HG03103 (cell line): ENCODE measurements at regions not wholly inside any gene's neighbourhood (a gene's known extent, or its start where the extent isn't known, plus 50 kb on each side); places are given as distances from the start of the nearest gene placed in this dataset.

Experiments
- ATAC-seq: cut with Tn5 transposase; IDR thresholded peaks from one replicate; pipeline ENCODE4 v1.9.1; 2021; ENCODE audit warnings: low read depth; ENCODE audit not compliant: unreplicated experiment

DNA sequence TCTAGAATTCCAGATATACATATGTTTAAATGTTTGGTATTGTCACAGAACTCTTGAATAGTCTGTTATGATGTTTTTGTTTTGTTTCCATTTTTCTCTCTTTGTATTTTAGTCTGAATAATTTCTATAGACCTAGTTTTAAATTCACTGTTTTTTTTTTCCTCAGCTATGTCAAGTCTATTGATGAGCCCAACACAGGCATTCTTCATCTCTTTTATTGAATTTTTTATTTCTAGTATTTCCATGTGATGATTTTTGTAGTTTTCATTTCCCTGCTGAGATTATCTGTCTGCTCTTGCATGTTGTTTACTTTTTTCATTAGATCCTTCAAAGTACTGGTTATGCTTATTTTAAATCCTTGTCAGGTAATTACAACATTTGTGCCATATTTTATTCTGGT, 254.7 kb downstream of the C1D start:
- ATAC-seq, result no peak

DNA sequence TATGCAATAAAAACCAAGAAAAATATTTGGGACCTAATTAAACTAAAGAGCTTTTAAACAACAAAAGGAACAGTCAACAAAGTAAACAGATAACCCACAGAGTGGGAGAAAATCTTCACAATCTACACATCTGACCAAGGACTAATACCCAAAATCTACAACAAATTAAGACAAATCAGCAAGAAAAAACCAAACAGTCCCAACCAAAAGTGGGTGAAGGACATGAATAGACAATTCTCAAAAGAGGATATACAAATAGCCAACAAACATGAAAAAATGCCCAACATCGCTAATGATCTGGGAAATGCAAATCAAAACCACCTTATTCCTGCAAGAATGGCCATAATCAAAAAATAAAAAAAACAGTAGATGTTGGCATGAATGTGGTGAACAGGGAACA, 250.1 kb downstream of the C1D start:
- no peak for ATAC-seq

DNA sequence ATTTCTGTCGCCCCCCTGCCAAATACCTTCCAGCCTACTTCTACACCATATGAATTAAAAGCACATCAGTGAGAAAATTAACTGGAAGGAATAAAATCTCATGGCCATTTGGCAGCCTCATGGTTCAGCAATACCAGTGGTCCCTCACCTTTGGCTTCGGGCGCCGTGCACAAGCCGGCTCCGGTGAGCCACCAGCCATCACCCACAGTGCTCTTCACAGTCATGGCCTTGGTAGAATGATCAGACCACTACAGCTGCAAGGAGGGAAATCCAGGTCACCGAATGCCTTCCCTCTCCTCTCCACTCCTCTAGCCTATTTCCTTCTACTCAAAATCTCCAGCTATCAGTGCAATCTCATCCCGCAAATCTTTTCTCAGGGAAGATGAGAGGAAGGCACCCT, 239.1 kb downstream of the C1D start:
- ATAC-seq, result no peak

DNA sequence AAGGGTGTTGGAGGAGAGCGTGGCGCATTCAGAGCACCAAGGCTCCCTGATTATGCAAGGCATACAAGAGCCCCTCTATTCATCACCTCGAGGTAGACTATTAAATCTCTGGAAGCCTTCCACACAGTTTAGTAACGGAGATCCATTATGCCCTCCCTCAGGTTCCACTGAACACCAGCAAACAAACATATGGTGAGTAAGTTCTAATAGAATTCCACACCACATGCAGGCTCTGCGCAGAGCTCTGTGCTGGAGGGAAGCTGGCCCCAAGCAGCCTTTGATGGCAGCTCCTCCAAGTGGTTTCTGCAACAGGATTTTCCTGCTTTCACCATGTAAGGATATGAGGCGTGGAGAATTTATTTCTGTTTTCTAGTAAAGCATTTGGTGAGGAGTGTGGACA, 238.6 kb downstream of the C1D start:
- ATAC-seq, result no peak

GRCh38 chr2:67825476-67825875, 237.3 kb downstream of the C1D start:
- no peak for ATAC-seq

DNA sequence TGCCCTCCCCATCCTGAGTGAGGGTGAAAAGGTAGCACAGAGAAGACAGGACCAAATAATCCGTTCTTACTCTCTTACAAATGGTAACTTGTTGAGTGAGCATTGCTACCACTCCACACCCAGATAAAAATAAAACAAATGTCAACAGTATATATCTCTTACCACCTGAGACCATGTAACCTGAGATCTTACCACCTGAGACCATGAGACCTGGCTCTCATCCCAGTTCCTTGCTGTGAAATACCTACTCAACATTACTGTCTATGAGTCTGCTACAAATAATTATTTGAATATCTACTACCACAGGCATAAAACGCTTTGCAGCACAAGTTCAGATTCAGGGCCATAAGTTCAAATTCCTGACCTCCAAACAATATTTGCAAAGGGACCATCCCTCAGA, 234.7 kb downstream of the C1D start:
- ATAC-seq, result no peak

- no peak for ATAC-seq
These were observed 233.3 kb downstream of the C1D start for GRCh38 chr2:67829470-67829869.

DNA sequence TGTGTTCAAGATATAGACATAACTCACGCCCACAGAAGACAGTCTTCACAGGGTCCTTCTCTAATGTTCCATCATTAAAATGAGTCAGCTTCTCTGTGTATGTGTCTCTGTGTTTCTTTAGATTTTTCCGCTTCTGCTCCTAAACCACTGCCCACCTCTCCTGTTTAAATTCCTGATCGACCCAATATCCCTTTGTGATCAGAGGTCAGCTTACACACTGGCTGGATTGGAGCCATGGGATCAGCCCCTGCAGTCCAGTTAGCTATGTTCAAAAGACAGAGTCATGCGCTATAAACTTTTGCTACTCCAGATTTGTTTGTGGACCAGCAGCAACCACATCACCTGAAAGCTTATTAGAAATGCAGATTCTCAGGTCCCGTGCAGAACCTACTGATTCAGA, 229.2 kb downstream of the C1D start:
- ATAC-seq, result no peak

DNA sequence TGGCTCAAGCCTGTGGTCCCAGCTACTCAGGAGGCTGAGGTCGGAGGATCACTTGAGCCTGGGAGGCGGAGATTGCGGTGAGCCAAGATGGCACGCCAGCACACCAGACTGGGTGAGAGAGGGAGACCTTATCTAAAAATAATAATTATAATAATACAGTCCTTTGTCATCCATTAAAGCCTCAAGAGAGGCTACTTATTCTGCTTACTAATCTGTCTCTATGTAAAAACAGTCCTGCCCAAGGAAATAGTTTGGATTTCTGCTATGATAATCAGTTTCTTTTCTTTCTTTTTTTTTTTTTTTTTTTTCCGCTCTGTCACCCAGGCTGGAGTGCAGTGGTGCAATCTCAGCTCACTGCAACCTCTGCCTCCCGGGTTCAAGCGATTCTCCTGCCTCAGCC, 228.3 kb downstream of the C1D start:
- ATAC-seq, result no peak

DNA sequence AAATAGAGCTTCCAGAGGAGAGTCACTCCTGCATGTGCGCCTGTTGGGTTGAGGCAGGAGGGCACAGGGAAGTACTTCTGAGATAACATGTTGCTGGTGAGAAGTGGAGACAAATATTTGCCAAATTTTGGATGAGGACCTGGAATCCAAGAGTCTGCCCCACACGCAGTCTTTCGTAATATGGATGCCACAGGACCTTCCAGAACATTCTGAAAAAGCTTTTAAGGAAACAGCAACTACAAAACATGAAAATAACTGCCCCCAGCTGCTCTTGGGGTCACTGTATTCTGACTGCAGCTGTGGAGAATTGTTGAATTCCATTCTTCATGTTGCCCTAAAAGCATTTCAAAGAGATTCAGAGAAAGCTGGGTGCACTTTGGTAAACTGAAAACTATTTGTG, 227.5 kb downstream of the C1D start:
- ATAC-seq, result no peak

- no peak for ATAC-seq
These were observed 225.9 kb downstream of the C1D start for GRCh38 chr2:67836866-67837265.

- no peak for ATAC-seq
These were observed 224.6 kb downstream of the C1D start for GRCh38 chr2:67838205-67838604.

- ATAC-seq, result no peak
These were observed 223.6 kb downstream of the C1D start for GRCh38 chr2:67839242-67839641.

- no peak for ATAC-seq
These were observed 223.1 kb downstream of the C1D start for GRCh38 chr2:67839668-67840067.

- ATAC-seq, result peak; percentile 77
These were observed 222.2 kb downstream of the C1D start for GRCh38 chr2:67840460-67841068.

DNA sequence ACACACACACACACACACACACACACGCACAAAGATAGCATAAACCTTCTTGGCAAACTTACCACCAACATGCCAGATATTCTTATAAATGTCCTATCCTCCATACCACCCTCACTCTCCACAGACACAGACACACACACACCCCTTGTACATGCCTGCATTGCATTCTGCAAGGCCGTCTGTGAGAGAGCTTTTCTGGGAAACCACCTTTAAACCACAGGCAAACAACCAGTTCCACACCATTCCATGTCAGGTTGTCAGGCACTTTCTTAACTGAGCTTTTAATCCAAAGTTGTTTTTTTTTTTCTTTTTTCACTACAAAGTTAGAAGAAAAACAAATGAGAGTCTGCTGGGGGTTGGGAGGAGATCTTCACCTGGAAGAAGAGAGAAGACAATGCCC, 221.1 kb downstream of the C1D start:
- no peak for ATAC-seq

- no peak for ATAC-seq
These were observed 220.3 kb downstream of the C1D start for GRCh38 chr2:67842375-67842959.

GRCh38 chr2:67844024-67844540, 218.7 kb downstream of the C1D start:
- ATAC-seq, result no peak

DNA sequence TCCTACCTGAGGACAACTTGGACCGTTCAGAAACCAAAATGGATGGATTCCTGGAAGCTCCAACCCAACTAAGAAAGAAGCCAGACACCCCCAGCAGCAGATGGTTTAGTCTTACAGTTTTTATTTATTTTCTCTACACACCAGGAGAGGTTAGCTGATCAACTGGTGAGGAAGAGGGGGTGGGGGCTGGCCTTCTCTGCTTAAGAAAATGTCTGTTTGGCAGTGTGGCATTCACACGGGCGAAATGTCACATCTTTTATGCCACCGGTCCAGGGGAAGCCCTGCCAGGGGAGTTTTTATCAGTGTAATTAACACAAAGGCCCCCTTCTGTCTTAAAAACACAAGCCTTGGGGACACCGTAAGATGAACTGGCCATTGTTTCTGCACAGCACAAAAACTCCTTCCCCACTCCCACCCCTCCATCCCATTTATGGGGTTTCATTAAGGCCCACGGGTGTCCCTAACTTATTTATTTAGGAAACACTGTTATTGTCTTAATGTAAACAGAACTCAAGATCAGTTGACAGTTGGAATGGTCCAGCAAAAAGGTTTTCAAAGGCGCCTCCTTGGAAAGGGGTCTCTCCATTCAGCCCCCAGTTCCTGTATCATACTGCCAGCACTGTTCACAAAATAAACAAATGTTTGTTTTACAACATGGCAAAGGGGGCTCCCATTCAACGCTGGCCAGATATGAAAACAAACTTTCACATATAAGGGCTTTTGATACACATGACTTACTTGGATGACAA, 217.0 kb downstream of the C1D start:
- no peak for ATAC-seq

- peak; percentile 76 for ATAC-seq
These were observed 216.3 kb downstream of the C1D start for GRCh38 chr2:67846370-67847070.

DNA sequence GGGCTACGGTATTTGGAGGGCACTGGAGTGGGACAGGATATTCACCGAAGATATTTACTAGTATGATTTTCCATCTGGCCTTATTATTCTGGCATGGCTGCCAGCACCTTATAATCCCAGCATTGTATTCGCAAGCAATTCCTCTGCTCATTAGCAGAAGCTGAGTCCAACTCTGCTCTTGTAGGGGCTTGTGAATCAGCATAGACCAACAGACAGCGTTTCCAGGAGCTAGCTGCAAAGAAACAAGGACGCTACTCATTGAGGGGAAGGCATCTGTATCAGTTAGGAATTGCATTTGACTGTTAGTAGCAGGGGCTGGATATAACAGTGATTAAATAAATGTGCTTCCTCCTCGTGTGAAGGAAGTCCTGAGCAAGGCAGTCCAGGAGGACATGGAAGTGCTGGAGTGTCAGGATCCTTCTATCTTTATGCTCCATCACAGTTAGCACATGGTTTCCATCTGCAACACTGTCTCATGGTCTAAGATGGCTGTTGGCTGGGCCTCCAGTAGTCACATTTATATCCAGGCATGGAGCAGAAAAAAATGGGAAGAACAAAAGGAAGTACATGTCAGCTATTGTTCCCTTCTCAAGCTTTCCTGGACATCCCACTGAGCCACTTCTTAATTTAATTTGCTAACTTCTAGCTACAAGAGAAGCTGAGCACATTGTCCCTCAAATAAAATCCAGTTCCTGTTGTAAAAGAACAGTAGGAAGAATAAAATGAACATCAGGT, 214.1 kb downstream of the C1D start:
- no peak for ATAC-seq
